Activated CD4-positive, alpha-beta T cell treated with anti-CD3 and anti-CD28 coated beads, Interleukin-10, Interleukin-2, amounts not matched to agents 100 ng/mL and 50 ng/mL, durations not matched to agents 16 hours and 8 hours (primary cell): ENCODE measurements at regions not wholly inside any gene's neighbourhood (a gene's known extent, or its start where the extent isn't known, plus 50 kb on each side); places are given as distances from the start of the nearest gene placed in this dataset.

Experiments used
- DNase-seq: peaks from one replicate; pipeline ENCODE4 v3.0.0-alpha.2; 2020

- DNase-seq, result no peak
Observed at GRCh38 chr5:74336297-74336696, 304.2 kb downstream of the ENC1 start.

GRCh38 chr5:74334762-74335384 is 305.7 kb downstream of the ENC1 start:
- no peak for DNase-seq

GRCh38 chr5:74334062-74334761 is 306.3 kb downstream of the ENC1 start:
- DNase-seq, result no peak

DNA sequence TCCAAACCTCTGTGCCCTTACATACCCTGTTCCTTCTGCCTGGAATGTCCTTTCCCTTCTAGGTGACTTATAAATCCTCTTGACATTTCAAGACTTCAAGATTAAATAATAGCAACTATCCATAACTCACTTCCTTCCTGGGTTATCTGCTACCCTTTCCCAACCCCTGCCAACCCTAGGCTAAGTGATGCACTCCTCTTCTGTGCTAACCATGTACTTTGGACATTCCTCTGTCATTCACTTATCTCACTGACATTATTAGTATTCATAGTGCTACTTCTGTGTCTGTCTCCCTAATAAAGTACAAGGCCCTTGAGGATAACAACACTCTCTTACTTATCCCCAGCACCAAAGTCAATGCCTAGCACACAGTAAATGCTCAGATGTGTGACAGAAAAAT is 307.1 kb downstream of the ENC1 start:
- no peak for DNase-seq

- DNase-seq, result no peak
Observed at GRCh38 chr5:74332682-74333081, 307.8 kb downstream of the ENC1 start.

DNA sequence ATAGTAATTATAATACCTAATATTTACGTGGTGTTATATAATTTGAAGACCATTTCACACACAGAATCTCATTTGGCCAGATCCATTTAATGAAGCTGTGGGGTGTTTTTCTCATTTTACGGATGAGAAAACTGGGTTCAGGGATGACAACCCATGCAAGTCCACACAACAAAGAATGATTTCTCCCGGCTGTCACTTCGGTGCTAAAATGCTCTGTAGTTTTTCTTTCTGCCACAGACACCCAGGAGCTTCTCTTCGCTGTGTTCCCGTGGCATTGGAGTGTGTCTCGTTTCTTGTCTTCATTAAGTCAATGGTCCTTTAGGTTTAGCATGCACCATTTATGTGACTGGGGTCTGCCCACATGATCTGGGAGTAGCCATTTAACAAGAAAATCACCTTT is 308.5 kb downstream of the ENC1 start:
- no peak for DNase-seq

DNA sequence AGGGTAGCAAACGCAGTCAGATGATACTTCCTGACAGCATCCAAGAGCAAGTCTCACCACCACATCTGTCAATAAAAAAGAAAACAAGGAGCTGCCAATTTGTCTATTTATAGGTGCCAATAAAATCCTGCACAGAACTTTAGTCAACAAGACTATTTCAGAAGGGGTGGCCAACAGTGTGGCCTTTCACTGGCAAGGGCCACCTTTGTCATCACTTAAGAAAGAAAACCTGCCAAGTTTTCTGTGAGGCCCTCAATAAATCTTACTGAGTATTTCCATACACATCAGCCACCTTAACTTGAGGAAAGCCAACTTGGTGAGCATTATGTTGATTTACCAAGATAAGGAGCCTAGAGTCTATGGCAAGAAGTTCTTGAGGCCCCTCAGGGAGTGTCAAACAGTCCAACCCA is 312.3 kb downstream of the ENC1 start:
- no peak for DNase-seq

GRCh38 chr5:74327339-74327685 is 313.2 kb downstream of the ENC1 start:
- DNase-seq, result no peak

- peak; percentile 82 for DNase-seq
Observed at GRCh38 chr5:74326571-74327338, 313.8 kb downstream of the ENC1 start.

GRCh38 chr5:74325866-74326265 is 314.7 kb downstream of the ENC1 start:
- DNase-seq, result no peak

DNA sequence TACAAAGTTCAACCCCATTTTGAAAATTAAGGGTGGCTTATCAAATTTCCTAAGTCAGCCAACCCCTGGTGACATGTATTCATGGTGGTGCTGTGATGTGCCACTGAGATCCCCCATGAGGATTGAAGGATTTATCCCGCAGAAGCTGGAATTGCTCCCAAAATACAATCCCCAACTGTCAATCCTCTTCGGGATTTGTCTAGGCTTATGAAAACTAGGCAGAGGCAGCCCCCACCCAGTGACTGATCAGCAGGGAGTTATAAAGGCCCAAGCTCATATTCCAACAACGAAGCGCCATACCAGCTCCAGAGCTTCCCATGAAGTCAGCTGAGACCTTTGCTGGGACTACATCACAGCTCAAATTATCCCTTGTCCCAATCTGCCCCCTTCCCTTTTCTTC is 316.0 kb downstream of the ENC1 start:
- no peak for DNase-seq

DNA sequence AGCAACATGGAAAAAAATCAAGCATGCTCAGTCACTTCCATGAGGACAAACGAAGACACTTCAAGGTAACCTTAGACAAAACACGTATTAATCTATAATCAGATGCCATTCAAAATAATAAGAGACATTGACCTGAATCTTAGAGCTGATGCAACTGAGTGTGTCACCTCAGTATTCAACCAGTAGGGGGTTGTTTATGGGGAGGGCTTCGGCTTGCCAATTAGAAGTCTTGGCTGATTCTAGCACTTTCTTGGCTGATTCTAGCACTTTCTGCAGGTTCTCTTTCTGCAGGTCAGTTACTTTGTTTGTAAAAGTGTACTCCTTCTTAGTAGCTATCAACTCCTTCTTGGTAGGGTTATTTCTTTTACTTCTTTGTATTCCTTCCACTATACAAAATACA is 317.6 kb downstream of the ENC1 start:
- no peak for DNase-seq

- no peak for DNase-seq
Observed at GRCh38 chr5:74322191-74322590, 318.3 kb downstream of the ENC1 start.

DNA sequence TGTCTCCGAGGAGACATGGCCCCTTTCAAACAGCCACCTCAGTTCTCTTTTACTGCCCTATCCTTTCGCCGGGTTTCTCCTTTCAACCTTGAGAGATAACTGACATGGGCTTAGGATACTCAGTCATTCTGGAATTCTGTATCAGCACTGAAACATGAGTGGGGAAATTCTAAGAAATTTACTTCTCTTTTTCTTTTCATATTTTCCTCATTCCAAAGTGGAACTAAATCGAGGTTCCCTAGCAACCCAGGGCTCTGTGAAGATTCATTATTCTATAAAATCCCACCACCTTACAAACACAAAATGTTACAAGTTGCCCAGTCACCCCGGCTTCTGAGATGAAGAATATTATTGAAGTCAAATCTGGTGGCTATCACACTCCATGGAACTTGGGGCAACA is 319.2 kb downstream of the ENC1 start:
- DNase-seq, result no peak

DNA sequence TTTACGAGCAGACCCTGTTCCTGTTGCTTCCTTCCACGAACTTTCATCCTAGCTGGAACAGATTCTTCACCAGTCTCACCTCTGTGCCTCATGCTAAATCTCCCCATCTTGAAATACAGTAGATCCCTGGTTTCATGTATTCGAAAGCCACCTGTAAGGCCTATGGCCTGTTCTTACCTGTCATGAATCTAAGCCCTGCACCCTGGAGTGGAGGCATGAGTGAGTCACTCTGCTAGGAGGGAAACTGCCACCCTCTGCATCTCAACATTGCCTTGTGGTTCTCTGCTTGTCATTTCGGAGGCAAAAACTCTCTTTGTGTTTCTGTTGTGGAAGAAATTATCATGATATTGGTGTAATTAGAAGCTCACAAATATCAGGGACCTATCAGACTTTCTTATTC is 320.0 kb downstream of the ENC1 start:
- no peak for DNase-seq

- peak; percentile 63 for DNase-seq
Observed at GRCh38 chr5:74319076-74319475, 321.5 kb downstream of the ENC1 start.

GRCh38 chr5:74316064-74316603 is 324.4 kb downstream of the ENC1 start:
- DNase-seq, result peak; percentile 24

DNA sequence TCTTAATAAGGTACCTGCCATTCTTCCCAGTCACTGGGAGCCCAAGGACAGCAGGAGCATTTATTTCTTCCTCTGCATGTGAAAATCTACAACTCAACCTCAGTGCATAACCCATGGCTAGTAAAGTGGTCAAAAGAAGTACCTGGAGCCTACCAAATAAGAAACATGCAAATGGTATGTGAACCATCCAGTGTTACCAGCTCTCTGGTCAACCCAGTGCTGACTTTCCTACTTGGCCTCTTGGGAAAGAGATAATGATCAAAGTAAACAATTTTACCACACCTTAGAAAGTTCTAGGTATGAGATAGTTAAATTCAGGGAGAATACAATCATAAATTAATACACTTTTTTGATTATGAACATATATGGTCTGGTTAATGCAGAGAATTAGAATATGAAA is 325.6 kb downstream of the ENC1 start:
- DNase-seq, result no peak

- no peak for DNase-seq
Observed at GRCh38 chr5:74313896-74314295, 326.6 kb downstream of the ENC1 start.

- no peak for DNase-seq
Observed at GRCh38 chr5:74312746-74313145, 327.8 kb downstream of the ENC1 start.

GRCh38 chr5:74311961-74312360 is 328.6 kb downstream of the ENC1 start:
- DNase-seq, result no peak

DNA sequence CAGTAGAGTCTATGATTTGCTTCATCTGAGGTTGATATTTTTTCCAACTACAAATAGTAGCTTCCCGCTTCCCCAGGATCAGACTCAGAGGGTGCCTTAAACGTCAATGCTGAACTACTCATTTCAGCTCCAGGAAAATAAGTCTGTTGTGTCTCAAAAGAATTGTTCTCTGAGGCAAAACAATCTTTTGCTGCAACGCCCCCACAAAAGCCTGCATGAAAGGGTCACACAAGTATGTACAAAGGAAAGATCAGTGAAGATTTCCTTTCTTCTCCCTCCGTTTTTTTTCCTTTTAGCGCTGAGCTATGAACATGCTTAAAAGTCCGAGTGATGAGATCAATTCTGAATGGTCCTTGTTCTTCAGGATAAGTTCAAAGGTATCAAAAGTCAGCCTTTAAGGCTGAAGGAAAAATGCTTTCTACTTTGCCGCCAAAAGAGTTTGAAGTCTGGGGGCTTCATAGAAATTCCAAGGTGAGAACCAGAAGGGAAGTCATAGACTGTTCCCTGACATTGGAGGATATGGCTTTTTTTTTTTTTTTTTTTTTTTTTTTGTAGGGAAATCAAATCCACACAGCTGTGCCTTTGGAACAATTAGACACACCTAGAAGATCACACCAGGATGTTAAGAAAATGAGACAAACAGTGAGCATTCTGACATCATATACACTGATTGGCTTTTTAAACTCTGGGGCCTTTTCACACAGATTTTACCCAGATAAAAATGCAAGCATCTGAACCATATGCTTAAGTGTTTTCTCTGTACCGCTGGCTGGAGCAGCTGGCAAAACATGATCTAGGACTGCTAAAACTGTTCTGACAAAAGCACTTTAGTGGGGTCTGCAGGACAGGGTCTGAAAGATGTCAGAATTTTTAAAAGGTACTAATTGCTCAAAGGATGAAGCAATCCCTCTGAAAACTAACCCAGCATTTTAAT is 329.3 kb downstream of the ENC1 start:
- no peak for DNase-seq

GRCh38 chr5:74310386-74310785 is 330.1 kb downstream of the ENC1 start:
- no peak for DNase-seq
